NCI-H748 (cell line): ENCODE measurements at regions not wholly inside any gene's neighbourhood (a gene's known extent, or its start where the extent isn't known, plus 50 kb on each side); places are given as distances from the start of the nearest gene placed in this dataset.
A peak's percentile ranks its signal among the peaks of the same experiment; 100 is the strongest.

Experiments
- DNase-seq: peaks from one replicate; lab custom pipeline; 2025; ENCODE audit not compliant: unreplicated experiment; lab: John Stamatoyannopoulos, UW

- no peak for DNase-seq
Observed at GRCh38 chr3:159123877-159124276, 322.0 kb downstream of the MFSD1 start.

GRCh38 chr3:159126261-159127020, 324.6 kb downstream of the MFSD1 start:
- no peak for DNase-seq

- DNase-seq, result no peak
Observed at GRCh38 chr3:159127021-159127392, 325.2 kb downstream of the MFSD1 start.

- DNase-seq, result no peak
Observed at GRCh38 chr3:159128628-159129027, 326.8 kb downstream of the MFSD1 start.

GRCh38 chr3:159130108-159130507, 328.3 kb downstream of the MFSD1 start:
- DNase-seq, result no peak

- no peak for DNase-seq
Observed at GRCh38 chr3:159131376-159131775, 329.5 kb downstream of the MFSD1 start.

GRCh38 chr3:159137949-159138348, 336.1 kb downstream of the MFSD1 start:
- no peak for DNase-seq

GRCh38 chr3:159139326-159139725, 337.5 kb downstream of the MFSD1 start:
- no peak for DNase-seq

- DNase-seq, result no peak
Observed at GRCh38 chr3:159144472-159144871, 342.6 kb downstream of the MFSD1 start.

GRCh38 chr3:159144891-159145290, 343.0 kb downstream of the MFSD1 start:
- DNase-seq, result no peak

- DNase-seq, result no peak
Observed at GRCh38 chr3:159146392-159146791, 344.5 kb downstream of the MFSD1 start.

GRCh38 chr3:159146856-159147435, 345.1 kb downstream of the MFSD1 start:
- DNase-seq, result no peak

- DNase-seq, result no peak
Observed at GRCh38 chr3:159147813-159148212, 346.0 kb downstream of the MFSD1 start.

GRCh38 chr3:159148466-159148865, 346.6 kb downstream of the MFSD1 start:
- no peak for DNase-seq

GRCh38 chr3:159149131-159149530, 347.3 kb downstream of the MFSD1 start:
- no peak for DNase-seq

- DNase-seq, result no peak
Observed at GRCh38 chr3:159149633-159150032, 347.8 kb downstream of the MFSD1 start.

- no peak for DNase-seq
Observed at GRCh38 chr3:159150180-159150579, 348.3 kb downstream of the MFSD1 start.

GRCh38 chr3:159151130-159151529, 349.3 kb downstream of the MFSD1 start:
- DNase-seq, result no peak

GRCh38 chr3:159157275-159157674, 355.4 kb downstream of the MFSD1 start:
- no peak for DNase-seq

GRCh38 chr3:159158213-159158612, 356.4 kb downstream of the MFSD1 start:
- peak; percentile 29 for DNase-seq

GRCh38 chr3:159158801-159159200, 356.9 kb downstream of the MFSD1 start:
- no peak for DNase-seq

GRCh38 chr3:159159546-159159945, 357.7 kb downstream of the MFSD1 start:
- no peak for DNase-seq

- no peak for DNase-seq
Observed at GRCh38 chr3:159163656-159164055, 361.8 kb downstream of the MFSD1 start.
